ENCODE measurements at regions not wholly inside any gene's neighbourhood (a gene's known extent, or its start where the extent isn't known, plus 50 kb on each side); places are given as distances from the start of the nearest gene placed in this dataset.

DNA sequence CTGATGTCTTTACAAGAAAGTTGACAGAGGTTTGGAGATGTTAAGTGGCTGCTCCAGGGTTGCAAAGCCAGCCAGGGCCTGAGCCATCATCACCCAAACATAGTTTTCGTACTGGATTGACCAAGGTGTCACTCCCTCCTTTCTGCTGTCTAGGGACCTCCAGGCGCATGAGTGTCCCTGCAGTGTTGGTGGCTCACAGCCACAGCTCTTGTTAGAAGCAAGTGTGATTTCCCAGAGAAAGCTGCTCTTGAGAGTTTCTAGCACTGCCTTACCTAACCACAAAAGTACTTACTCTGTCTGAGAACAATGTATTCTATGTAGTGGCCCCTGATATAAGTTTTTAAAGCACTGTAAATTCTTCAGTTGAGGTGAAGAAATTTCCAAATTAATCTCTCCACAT lies 144.1 kb downstream of the SOX2 start:
- peak overlapping the region; percentile 45 for H3K27ac ChIP-seq
- peak in 1 of 2 donors; percentile 12 for DNase-seq (ENCODE audit: low read depth in 1 of 2, low spot score in 1 of 2)
- no peaks in the 10 kb centered on the region for H3K36me3 ChIP-seq
- no peak overlapping the region for H3K4me3 ChIP-seq
- TF ChIP-seq, protein P1, sequence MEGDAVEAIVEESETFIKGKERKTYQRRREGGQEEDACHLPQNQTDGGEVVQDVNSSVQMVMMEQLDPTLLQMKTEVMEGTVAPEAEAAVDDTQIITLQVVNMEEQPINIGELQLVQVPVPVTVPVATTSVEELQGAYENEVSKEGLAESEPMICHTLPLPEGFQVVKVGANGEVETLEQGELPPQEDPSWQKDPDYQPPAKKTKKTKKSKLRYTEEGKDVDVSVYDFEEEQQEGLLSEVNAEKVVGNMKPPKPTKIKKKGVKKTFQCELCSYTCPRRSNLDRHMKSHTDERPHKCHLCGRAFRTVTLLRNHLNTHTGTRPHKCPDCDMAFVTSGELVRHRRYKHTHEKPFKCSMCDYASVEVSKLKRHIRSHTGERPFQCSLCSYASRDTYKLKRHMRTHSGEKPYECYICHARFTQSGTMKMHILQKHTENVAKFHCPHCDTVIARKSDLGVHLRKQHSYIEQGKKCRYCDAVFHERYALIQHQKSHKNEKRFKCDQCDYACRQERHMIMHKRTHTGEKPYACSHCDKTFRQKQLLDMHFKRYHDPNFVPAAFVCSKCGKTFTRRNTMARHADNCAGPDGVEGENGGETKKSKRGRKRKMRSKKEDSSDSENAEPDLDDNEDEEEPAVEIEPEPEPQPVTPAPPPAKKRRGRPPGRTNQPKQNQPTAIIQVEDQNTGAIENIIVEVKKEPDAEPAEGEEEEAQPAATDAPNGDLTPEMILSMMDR (IDR thresholded peaks at IDR 0.05; ENCODE audit: low read depth, low read length), result no peak
- H3K4me1 ChIP-seq (ENCODE audit: low read depth), result no peaks in the 10 kb centered on the region
- H3K9me3 ChIP-seq (ENCODE audit: low read depth), result no peaks in the 10 kb centered on the region
- H3K27me3 ChIP-seq, result no peaks in the 10 kb centered on the region

DNA sequence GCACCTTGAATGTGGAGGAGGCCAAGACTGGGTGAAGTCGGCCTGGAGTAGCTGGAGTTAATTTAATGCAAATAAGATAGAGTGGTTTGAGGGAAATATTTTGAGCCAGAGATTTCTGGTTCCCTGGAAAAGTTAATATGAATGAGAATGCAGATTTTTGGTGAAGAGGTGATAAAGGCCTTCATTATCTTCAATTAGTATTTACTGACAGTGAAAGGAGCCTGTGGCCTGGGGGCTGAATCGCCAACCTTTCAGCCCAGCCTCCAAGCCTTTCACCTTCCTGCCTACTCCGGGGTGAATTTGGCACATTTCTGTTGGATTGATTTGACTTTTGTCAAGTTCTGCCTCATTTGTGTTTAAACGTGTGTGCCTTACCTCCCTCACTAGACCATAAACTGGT lies 147.8 kb downstream of the SOX2 start:
- TF ChIP-seq, protein P1 (IDR thresholded peaks at IDR 0.05; ENCODE audit: low read depth, low read length), result no peak
- H3K9me3 ChIP-seq (ENCODE audit: low read depth), result no peaks in the 10 kb centered on the region
- H3K4me1 ChIP-seq (ENCODE audit: low read depth), result no peaks in the 10 kb centered on the region
- H3K36me3 ChIP-seq, result no peaks in the 10 kb centered on the region
- no peak for DNase-seq (ENCODE audit: low read depth in 1 of 2, low spot score in 1 of 2)
- H3K27me3 ChIP-seq, result no peaks in the 10 kb centered on the region
- H3K27ac ChIP-seq, result no peak overlapping the region
- H3K4me3 ChIP-seq, result no peak overlapping the region

DNA sequence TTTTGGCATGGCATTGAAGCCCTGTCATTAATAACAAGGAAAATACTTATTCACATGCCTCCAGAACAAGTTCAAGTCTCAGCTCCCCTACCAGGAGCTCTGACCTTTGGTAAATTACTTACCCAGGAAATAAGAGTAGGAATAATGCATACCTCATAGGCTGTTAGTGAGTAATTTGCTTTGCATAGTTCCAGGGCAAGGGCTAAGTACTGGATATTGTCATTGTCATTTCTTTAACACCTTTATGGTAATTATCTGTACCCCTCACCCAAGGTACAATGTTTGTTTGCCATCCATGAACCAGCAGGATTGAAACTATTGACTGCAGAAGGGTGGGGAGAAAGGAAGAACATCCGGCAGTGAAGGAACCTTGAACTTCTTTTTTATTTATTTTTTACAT lies 148.5 kb downstream of the SOX2 start:
- H3K4me1 ChIP-seq (ENCODE audit: low read depth), result no peaks in the 10 kb centered on the region
- H3K27ac ChIP-seq, result no peak overlapping the region
- no peaks in the 10 kb centered on the region for H3K36me3 ChIP-seq
- TF ChIP-seq, protein P1 (IDR thresholded peaks at IDR 0.05; ENCODE audit: low read depth, low read length), result no peak
- no peak for DNase-seq (ENCODE audit: low read depth in 1 of 2, low spot score in 1 of 2)
- no peaks in the 10 kb centered on the region for H3K27me3 ChIP-seq
- H3K4me3 ChIP-seq, result no peak overlapping the region
- no peaks in the 10 kb centered on the region for H3K9me3 ChIP-seq (ENCODE audit: low read depth)

DNA sequence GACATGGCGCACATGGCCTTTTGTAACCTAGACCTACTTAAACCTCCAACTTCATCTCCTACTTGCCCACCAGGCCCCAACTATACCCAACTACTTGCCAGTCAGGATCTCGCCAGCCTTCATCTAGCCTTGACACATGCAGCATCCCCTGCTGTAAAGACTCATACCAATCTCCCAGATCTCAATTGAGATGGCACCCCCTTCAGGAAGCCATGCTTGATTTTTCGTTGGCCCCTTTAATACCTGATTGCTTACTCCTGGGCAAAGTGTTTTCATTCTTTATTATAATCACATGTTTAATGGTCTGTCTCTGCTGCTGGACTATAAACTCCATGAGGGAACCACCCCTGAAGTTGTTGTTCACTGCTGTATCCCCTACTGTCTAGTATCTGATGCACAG lies 150.8 kb downstream of the SOX2 start:
- H3K4me3 ChIP-seq, result no peak overlapping the region
- no peak for DNase-seq (ENCODE audit: low read depth in 1 of 2, low spot score in 1 of 2)
- no peaks in the 10 kb centered on the region for H3K9me3 ChIP-seq (ENCODE audit: low read depth)
- H3K4me1 ChIP-seq (ENCODE audit: low read depth), result no peaks in the 10 kb centered on the region
- no peaks in the 10 kb centered on the region for H3K27me3 ChIP-seq
- no peak overlapping the region for H3K27ac ChIP-seq
- no peaks in the 10 kb centered on the region for H3K36me3 ChIP-seq
- TF ChIP-seq, protein P1 (IDR thresholded peaks at IDR 0.05; ENCODE audit: low read depth, low read length), result no peak

DNA sequence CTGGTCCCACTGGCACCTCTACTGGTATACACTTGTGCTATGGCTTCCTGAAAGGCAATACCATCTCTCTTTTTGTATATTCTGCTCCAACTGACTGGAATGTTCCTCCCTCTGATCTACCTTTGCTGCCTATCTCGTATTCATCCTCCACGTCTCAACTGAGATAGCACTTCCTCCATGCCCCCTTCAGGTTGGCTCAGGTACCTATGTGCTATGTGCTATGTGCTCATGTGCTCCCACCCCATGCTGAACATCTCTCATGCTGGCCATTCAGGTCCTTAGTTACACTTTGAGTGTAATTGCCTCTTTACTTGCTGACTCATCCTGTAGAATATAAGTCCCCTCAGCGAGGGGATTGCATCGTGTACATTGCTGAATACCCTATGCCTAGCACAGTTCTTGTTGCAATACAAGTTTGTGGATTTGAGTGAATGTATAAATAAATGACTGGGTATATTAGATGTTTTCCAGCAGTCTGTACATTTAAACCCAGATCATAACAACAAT lies 156.9 kb downstream of the SOX2 start:
- Histone ChIP-seq H3K27me3 (no peaks in the 10 kb centered on the region), H3K4me1 (ENCODE audit: low read depth) (no peaks in the 10 kb centered on the region), H3K4me3 (no peak overlapping the region), H3K36me3 (no peaks in the 10 kb centered on the region), H3K9me3 (ENCODE audit: low read depth) (no peaks in the 10 kb centered on the region), H3K27ac (no peak overlapping the region)
- no peak for DNase-seq (ENCODE audit: low read depth in 1 of 2, low spot score in 1 of 2)
- TF ChIP-seq, protein P1 (IDR thresholded peaks at IDR 0.05; ENCODE audit: low read depth, low read length), result no peak

DNA sequence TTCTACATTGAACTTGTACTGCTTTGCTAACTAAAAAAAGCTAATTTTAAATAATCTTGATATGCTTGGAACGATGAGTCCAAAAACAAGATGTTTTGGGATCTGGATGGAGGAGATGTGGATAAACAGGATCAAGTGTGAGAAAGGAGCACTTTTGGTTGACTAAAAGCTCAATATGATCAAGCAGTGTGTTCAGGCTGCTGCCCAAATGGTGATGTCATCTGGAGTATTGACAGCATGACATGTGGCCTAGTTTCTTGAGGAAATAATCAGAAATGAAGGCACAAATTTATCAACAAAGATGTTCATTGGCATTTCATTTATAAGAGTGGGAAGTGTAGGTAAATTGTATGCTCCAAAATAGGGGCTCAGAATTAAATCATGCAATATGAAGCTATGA lies 161.2 kb downstream of the SOX2 start:
- TF ChIP-seq, protein P1 (IDR thresholded peaks at IDR 0.05; ENCODE audit: low read depth, low read length), result no peak
- Histone ChIP-seq H3K27ac (no peak overlapping the region), H3K9me3 (ENCODE audit: low read depth) (no peaks in the 10 kb centered on the region), H3K27me3 (no peaks in the 10 kb centered on the region), H3K4me3 (no peak overlapping the region), H3K4me1 (ENCODE audit: low read depth) (no peaks in the 10 kb centered on the region), H3K36me3 (no peaks in the 10 kb centered on the region)
- no peak for DNase-seq (ENCODE audit: low read depth in 1 of 2, low spot score in 1 of 2)
